GM23338 (cell line): ENCODE measurements at regions not wholly inside any gene's neighbourhood (a gene's known extent, or its start where the extent isn't known, plus 50 kb on each side); places are given as distances from the start of the nearest gene placed in this dataset.

Source experiments
- ATAC-seq: fragments of 200-7000 bp; cut with Tn5 transposase; 3 replicates; pipeline ENCODE4 v1.9.1; 2020
- DNase-seq: peaks from one replicate; pipeline ENCODE4 v3.0.0-alpha.2; 2015; ENCODE audit warnings: low spot score
- H2AFZ ChIP-seq: fragments of 200-600 bp; sonication (generic); 2 replicates; pipeline ENCODE4 v1.8.0; 2016; ENCODE audit warnings: antibody characterized with exemption, mild to moderate bottlenecking, moderate library complexity
- H3F3A ChIP-seq: fragments of 200-600 bp; sonication (generic); replicated peaks from 2 replicates; pipeline ENCODE4 v1.8.0; 2017; ENCODE audit warnings: antibody characterized with exemption, mixed run types, low read depth
- H3K27ac ChIP-seq: fragments of 200-600 bp; sonication (generic); 2 replicates; pipeline ENCODE4 v1.6.1; 2016; ENCODE audit warnings: low read depth
- H3K27me3 ChIP-seq: fragments of 200-600 bp; sonication (generic); 2 replicates; pipeline ENCODE4 v1.8.0; 2016; ENCODE audit warnings: mild to moderate bottlenecking, mixed run types, moderate library complexity; ENCODE audit not compliant: insufficient read depth
- H3K36me3 ChIP-seq: fragments of 200-600 bp; sonication (generic); 2 replicates; pipeline ENCODE4 v1.8.0; 2016; ENCODE audit warnings: mild to moderate bottlenecking; ENCODE audit not compliant: insufficient read depth
- H3K4me1 ChIP-seq: fragments of 200-600 bp; sonication (generic); 2 replicates; pipeline ENCODE4 v1.8.0; 2016; ENCODE audit warnings: mild to moderate bottlenecking, moderate library complexity; ENCODE audit not compliant: insufficient read depth
- H3K4me2 ChIP-seq: fragments of 200-600 bp; sonication (generic); 2 replicates; pipeline ENCODE4 v1.7.1; 2017; ENCODE audit warnings: mixed run types
- H3K4me3 ChIP-seq: fragments of 200-600 bp; sonication (generic); 2 replicates; pipeline ENCODE4 v1.6.1; 2016; ENCODE audit warnings: mixed run types
- H3K79me2 ChIP-seq: fragments of 200-600 bp; sonication (generic); replicated peaks from 2 replicates; pipeline ENCODE4 v1.8.0; 2017; ENCODE audit warnings: mild to moderate bottlenecking; ENCODE audit not compliant: insufficient read depth
- H3K9me2 ChIP-seq: fragments of 200-600 bp; sonication (generic); 2 replicates; pipeline ENCODE4 v1.8.0; 2017; ENCODE audit not compliant: insufficient read depth
- H4K20me1 ChIP-seq: fragments of 200-600 bp; sonication (generic); replicated peaks from 2 replicates; pipeline ENCODE4 v1.8.0; 2017; ENCODE audit warnings: mild to moderate bottlenecking; ENCODE audit not compliant: insufficient read depth
- H3K27ac Mint-ChIP-seq: 2 replicates; pipeline ENCODE4 v1.8.0; 2020; ENCODE audit warnings: inconsistent platforms, mild to moderate bottlenecking, moderate library complexity, mixed read lengths
- H3K27me3 Mint-ChIP-seq: 3 replicates; pipeline ENCODE4 v1.8.0; 2022; ENCODE audit warnings: low read depth, mild to moderate bottlenecking, moderate library complexity, mixed read lengths, inconsistent platforms; ENCODE audit not compliant: insufficient read depth, poor library complexity
- H3K36me3 Mint-ChIP-seq: 3 replicates; pipeline ENCODE4 v1.8.0; 2021; ENCODE audit warnings: low read depth, mild to moderate bottlenecking, inconsistent platforms, moderate library complexity, mixed read lengths
- H3K4me1 Mint-ChIP-seq: 3 replicates; pipeline ENCODE4 v1.8.0; 2020; ENCODE audit warnings: mild to moderate bottlenecking, inconsistent platforms, mixed read lengths
- H3K4me3 Mint-ChIP-seq: 3 replicates; pipeline ENCODE4 v1.8.0; 2021; ENCODE audit warnings: moderate library complexity, mild to moderate bottlenecking, inconsistent platforms, mixed read lengths
- H3K9me3 Mint-ChIP-seq: 3 replicates; pipeline ENCODE4 v1.8.0; 2020; ENCODE audit warnings: moderate library complexity, mild to moderate bottlenecking, inconsistent platforms, mixed read lengths
- CREB1 ChIP-seq: fragments of 250-450 bp; sonication (Bioruptor Pico); IDR thresholded peaks from 2 replicates; pipeline ENCODE4 v1.5.0; 2020; ENCODE audit warnings: low read depth, mild to moderate bottlenecking, moderate library complexity
- EZH2 ChIP-seq: fragments of 200-600 bp; sonication (generic); IDR thresholded peaks from one replicate; pipeline ENCODE4 v1.8.0; 2017; ENCODE audit warnings: antibody characterized with exemption, mild to moderate bottlenecking, low read depth; ENCODE audit not compliant: unreplicated experiment
- JUNB ChIP-seq: IDR thresholded peaks from one replicate; pipeline ENCODE4 v1.6.1; 2016; ENCODE audit warnings: antibody characterized with exemption; ENCODE audit not compliant: unreplicated experiment
- NANOG ChIP-seq: IDR thresholded peaks from 2 replicates; pipeline ENCODE4 v1.6.1; 2016; ENCODE audit warnings: antibody characterized with exemption, borderline replicate concordance
- POLR2AphosphoS5 ChIP-seq: IDR thresholded peaks from 2 replicates; pipeline ENCODE4 v1.6.1; 2016; ENCODE audit warnings: antibody characterized with exemption, low read depth
- STAT1 ChIP-seq: IDR thresholded peaks from one replicate; pipeline ENCODE4 v1.6.1; 2016; ENCODE audit warnings: antibody characterized with exemption; ENCODE audit not compliant: unreplicated experiment
- ZNF114 ChIP-seq: fragments of 250-450 bp; sonication (Bioruptor Pico); IDR thresholded peaks from 2 replicates; pipeline ENCODE4 v1.5.0; 2020; ENCODE audit warnings: mild to moderate bottlenecking, moderate library complexity
- ZNF331 ChIP-seq: fragments of 250-450 bp; sonication (Bioruptor Pico); IDR thresholded peaks from 2 replicates; pipeline ENCODE4 v1.5.0; 2020; ENCODE audit warnings: low read depth, mild to moderate bottlenecking, moderate library complexity
- TF ChIP-seq, protein P1 (sequence below): IDR thresholded peaks from one replicate; pipeline ENCODE4 v1.6.1; 2018; ENCODE audit warnings: antibody characterized with exemption; ENCODE audit not compliant: unreplicated experiment
- TF ChIP-seq, protein P2 (sequence below): IDR thresholded peaks from 2 replicates; pipeline ENCODE4 v1.6.1; 2016; ENCODE audit warnings: antibody characterized with exemption
- TF ChIP-seq, protein P3 (sequence below): fragments of 250-450 bp; sonication (Bioruptor Pico); IDR thresholded peaks from 2 replicates; pipeline ENCODE4 v1.5.0; 2020; ENCODE audit warnings: mild to moderate bottlenecking, moderate library complexity
- TF ChIP-seq, protein P4 (sequence below), 2 experiments: fragments of 200-600 bp in 1 of 2; sonication (generic) in 1 of 2; conservative IDR thresholded peaks; 2 replicates each; pipeline versions ENCODE4 v1.5.1 to v1.6.1; 2016 to 2017; ENCODE audit warnings: antibody characterized with exemption in 2 of 2, low read depth in 2 of 2, mild to moderate bottlenecking in 2 of 2, moderate library complexity in 1 of 2

DNA sequence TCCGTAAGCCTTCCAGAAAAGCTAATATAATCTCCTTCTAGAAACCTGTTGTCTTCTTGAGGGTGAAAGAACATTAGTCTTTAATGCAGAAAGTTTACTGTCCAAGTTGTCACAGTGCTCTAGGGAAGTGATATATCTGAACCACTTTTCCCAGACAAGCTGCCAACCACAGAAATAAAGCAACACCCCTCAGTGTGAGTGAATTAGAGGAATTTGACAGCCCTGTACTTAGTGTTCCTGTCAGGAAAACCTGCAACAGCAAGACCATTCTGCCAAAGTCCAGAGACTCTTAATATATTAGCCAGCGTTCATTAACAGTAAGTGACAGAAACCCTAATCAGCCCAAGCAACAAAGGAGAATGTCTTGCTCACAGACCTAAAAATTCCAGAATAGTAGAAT, 137.7 kb downstream of the KATNIP start:
- no peaks in the 10 kb centered on the region for H3K79me2 ChIP-seq
- H3K4me3 Mint-ChIP-seq = no peak overlapping the region
- H2AFZ ChIP-seq = no peak overlapping the region
- no peaks in the 10 kb centered on the region for H3K9me3 Mint-ChIP-seq
- no peaks in the 10 kb centered on the region for H3K9me2 ChIP-seq
- H3K4me2 ChIP-seq = no peak overlapping the region
- peaks cover 3% of the 10 kb centered on the region for H3K27me3 Mint-ChIP-seq
- no peak overlapping the region for H3K27ac ChIP-seq
- no peaks in the 10 kb centered on the region for H3K4me1 Mint-ChIP-seq
- H3K4me3 ChIP-seq = no peak overlapping the region
- DNase-seq (no peak), ATAC-seq (no peak)
- H3K36me3 ChIP-seq = no peaks in the 10 kb centered on the region; the same call in 1 of the 2 replicates
- TF ChIP-seq STAT1 (no peak), CREB1 (CRISPR knock-in tag) (no peak), NANOG (no peak), ZNF331 (CRISPR knock-in tag) (no peak), JUNB (no peak), POLR2AphosphoS5 (no peak), ZNF114 (CRISPR knock-in tag) (no peak), EZH2 (no peak)
- TF ChIP-seq, protein P1, sequence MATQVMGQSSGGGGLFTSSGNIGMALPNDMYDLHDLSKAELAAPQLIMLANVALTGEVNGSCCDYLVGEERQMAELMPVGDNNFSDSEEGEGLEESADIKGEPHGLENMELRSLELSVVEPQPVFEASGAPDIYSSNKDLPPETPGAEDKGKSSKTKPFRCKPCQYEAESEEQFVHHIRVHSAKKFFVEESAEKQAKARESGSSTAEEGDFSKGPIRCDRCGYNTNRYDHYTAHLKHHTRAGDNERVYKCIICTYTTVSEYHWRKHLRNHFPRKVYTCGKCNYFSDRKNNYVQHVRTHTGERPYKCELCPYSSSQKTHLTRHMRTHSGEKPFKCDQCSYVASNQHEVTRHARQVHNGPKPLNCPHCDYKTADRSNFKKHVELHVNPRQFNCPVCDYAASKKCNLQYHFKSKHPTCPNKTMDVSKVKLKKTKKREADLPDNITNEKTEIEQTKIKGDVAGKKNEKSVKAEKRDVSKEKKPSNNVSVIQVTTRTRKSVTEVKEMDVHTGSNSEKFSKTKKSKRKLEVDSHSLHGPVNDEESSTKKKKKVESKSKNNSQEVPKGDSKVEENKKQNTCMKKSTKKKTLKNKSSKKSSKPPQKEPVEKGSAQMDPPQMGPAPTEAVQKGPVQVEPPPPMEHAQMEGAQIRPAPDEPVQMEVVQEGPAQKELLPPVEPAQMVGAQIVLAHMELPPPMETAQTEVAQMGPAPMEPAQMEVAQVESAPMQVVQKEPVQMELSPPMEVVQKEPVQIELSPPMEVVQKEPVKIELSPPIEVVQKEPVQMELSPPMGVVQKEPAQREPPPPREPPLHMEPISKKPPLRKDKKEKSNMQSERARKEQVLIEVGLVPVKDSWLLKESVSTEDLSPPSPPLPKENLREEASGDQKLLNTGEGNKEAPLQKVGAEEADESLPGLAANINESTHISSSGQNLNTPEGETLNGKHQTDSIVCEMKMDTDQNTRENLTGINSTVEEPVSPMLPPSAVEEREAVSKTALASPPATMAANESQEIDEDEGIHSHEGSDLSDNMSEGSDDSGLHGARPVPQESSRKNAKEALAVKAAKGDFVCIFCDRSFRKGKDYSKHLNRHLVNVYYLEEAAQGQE = no peak
- TF ChIP-seq, protein P2, sequence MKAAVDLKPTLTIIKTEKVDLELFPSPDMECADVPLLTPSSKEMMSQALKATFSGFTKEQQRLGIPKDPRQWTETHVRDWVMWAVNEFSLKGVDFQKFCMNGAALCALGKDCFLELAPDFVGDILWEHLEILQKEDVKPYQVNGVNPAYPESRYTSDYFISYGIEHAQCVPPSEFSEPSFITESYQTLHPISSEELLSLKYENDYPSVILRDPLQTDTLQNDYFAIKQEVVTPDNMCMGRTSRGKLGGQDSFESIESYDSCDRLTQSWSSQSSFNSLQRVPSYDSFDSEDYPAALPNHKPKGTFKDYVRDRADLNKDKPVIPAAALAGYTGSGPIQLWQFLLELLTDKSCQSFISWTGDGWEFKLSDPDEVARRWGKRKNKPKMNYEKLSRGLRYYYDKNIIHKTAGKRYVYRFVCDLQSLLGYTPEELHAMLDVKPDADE = no peak
- TF ChIP-seq, protein P3, sequence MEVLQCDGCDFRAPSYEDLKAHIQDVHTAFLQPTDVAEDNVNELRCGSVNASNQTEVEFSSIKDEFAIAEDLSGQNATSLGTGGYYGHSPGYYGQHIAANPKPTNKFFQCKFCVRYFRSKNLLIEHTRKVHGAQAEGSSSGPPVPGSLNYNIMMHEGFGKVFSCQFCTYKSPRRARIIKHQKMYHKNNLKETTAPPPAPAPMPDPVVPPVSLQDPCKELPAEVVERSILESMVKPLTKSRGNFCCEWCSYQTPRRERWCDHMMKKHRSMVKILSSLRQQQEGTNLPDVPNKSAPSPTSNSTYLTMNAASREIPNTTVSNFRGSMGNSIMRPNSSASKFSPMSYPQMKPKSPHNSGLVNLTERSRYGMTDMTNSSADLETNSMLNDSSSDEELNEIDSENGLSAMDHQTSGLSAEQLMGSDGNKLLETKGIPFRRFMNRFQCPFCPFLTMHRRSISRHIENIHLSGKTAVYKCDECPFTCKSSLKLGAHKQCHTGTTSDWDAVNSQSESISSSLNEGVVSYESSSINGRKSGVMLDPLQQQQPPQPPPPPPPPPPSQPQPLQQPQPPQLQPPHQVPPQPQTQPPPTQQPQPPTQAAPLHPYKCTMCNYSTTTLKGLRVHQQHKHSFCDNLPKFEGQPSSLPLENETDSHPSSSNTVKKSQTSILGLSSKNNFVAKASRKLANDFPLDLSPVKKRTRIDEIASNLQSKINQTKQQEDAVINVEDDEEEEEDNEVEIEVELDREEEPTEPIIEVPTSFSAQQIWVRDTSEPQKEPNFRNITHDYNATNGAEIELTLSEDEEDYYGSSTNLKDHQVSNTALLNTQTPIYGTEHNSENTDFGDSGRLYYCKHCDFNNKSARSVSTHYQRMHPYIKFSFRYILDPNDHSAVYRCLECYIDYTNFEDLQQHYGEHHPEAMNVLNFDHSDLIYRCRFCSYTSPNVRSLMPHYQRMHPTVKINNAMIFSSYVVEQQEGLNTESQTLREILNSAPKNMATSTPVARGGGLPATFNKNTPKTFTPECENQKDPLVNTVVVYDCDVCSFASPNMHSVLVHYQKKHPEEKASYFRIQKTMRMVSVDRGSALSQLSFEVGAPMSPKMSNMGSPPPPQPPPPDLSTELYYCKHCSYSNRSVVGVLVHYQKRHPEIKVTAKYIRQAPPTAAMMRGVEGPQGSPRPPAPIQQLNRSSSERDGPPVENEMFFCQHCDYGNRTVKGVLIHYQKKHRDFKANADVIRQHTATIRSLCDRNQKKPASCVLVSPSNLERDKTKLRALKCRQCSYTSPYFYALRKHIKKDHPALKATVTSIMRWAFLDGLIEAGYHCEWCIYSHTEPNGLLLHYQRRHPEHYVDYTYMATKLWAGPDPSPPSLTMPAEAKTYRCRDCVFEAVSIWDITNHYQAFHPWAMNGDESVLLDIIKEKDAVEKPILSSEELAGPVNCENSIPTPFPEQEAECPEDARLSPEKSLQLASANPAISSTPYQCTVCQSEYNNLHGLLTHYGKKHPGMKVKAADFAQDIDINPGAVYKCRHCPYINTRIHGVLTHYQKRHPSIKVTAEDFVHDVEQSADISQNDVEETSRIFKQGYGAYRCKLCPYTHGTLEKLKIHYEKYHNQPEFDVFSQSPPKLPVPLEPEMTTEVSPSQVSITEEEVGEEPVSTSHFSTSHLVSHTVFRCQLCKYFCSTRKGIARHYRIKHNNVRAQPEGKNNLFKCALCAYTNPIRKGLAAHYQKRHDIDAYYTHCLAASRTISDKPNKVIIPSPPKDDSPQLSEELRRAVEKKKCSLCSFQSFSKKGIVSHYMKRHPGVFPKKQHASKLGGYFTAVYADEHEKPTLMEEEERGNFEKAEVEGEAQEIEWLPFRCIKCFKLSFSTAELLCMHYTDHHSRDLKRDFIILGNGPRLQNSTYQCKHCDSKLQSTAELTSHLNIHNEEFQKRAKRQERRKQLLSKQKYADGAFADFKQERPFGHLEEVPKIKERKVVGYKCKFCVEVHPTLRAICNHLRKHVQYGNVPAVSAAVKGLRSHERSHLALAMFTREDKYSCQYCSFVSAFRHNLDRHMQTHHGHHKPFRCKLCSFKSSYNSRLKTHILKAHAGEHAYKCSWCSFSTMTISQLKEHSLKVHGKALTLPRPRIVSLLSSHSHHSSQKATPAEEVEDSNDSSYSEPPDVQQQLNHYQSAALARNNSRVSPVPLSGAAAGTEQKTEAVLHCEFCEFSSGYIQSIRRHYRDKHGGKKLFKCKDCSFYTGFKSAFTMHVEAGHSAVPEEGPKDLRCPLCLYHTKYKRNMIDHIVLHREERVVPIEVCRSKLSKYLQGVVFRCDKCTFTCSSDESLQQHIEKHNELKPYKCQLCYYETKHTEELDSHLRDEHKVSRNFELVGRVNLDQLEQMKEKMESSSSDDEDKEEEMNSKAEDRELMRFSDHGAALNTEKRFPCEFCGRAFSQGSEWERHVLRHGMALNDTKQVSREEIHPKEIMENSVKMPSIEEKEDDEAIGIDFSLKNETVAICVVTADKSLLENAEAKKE (CRISPR knock-in tag) = no peak
- TF ChIP-seq, protein P4, sequence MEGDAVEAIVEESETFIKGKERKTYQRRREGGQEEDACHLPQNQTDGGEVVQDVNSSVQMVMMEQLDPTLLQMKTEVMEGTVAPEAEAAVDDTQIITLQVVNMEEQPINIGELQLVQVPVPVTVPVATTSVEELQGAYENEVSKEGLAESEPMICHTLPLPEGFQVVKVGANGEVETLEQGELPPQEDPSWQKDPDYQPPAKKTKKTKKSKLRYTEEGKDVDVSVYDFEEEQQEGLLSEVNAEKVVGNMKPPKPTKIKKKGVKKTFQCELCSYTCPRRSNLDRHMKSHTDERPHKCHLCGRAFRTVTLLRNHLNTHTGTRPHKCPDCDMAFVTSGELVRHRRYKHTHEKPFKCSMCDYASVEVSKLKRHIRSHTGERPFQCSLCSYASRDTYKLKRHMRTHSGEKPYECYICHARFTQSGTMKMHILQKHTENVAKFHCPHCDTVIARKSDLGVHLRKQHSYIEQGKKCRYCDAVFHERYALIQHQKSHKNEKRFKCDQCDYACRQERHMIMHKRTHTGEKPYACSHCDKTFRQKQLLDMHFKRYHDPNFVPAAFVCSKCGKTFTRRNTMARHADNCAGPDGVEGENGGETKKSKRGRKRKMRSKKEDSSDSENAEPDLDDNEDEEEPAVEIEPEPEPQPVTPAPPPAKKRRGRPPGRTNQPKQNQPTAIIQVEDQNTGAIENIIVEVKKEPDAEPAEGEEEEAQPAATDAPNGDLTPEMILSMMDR (conservative IDR thresholded peaks at IDR 0.05; ENCODE audit: low read depth in 2 of 2) = no peak
- no peaks in the 10 kb centered on the region for H3K36me3 Mint-ChIP-seq
- no peaks in the 10 kb centered on the region for H3K4me1 ChIP-seq
- no peak overlapping the region for H3K27ac Mint-ChIP-seq
- no peaks in the 10 kb centered on the region for H3K27me3 ChIP-seq
- no peaks in the 10 kb centered on the region for H3F3A ChIP-seq
- H4K20me1 ChIP-seq = no peaks in the 10 kb centered on the region; the same call in 1 of the 2 replicates
